ENCODE measurements at regions not wholly inside any gene's neighbourhood (a gene's known extent, or its start where the extent isn't known, plus 50 kb on each side); places are given as distances from the start of the nearest gene placed in this dataset.

GRCh38 chr4:26074712-26075430 is 160.9 kb downstream of the SMIM20 start:
- no peak for DNase-seq

- DNase-seq = no peak
These were observed 161.6 kb downstream of the SMIM20 start for GRCh38 chr4:26075583-26075982.

GRCh38 chr4:26076000-26076587 is 162.1 kb downstream of the SMIM20 start:
- no peak for DNase-seq

GRCh38 chr4:26076896-26077295 is 162.9 kb downstream of the SMIM20 start:
- DNase-seq = no peak

GRCh38 chr4:26077756-26078155 is 163.7 kb downstream of the SMIM20 start:
- DNase-seq = no peak

- DNase-seq = no peak
These were observed 167.0 kb downstream of the SMIM20 start for GRCh38 chr4:26080870-26081628.

GRCh38 chr4:26081795-26082498 is 167.9 kb downstream of the SMIM20 start:
- peak; percentile 86 for DNase-seq

- no peak for DNase-seq
These were observed 168.5 kb downstream of the SMIM20 start for GRCh38 chr4:26082565-26082964.

- DNase-seq = peak; percentile 79
These were observed 170.0 kb downstream of the SMIM20 start for GRCh38 chr4:26083987-26084386.

- peak; percentile 17 for DNase-seq
These were observed 170.4 kb downstream of the SMIM20 start for GRCh38 chr4:26084414-26084813.

GRCh38 chr4:26085551-26085950 is 171.5 kb downstream of the SMIM20 start:
- no peak for DNase-seq

- no peak for DNase-seq
These were observed 172.8 kb downstream of the SMIM20 start for GRCh38 chr4:26086621-26087441.

- DNase-seq = no peak
These were observed 174.5 kb downstream of the SMIM20 start for GRCh38 chr4:26088433-26088928.

GRCh38 chr4:26093551-26093950 is 179.5 kb downstream of the SMIM20 start:
- no peak for DNase-seq

- no peak for DNase-seq
These were observed 180.1 kb downstream of the SMIM20 start for GRCh38 chr4:26094076-26094475.

GRCh38 chr4:26094911-26095310 is 180.9 kb downstream of the SMIM20 start:
- no peak for DNase-seq

GRCh38 chr4:26099967-26100366 is 185.9 kb downstream of the SMIM20 start:
- no peak for DNase-seq

- DNase-seq = no peak
These were observed 187.0 kb downstream of the SMIM20 start for GRCh38 chr4:26101011-26101410.

GRCh38 chr4:26104056-26104685 is 190.2 kb downstream of the SMIM20 start:
- no peak for DNase-seq

- DNase-seq = no peak
These were observed 191.3 kb downstream of the SMIM20 start for GRCh38 chr4:26105337-26105736.

- DNase-seq = no peak
These were observed 192.0 kb downstream of the SMIM20 start for GRCh38 chr4:26105815-26106699.

All from NCI-H82 (cell line).